Fibroblast of skin of right biceps (primary cell): ENCODE measurements at regions not wholly inside any gene's neighbourhood (a gene's known extent, or its start where the extent isn't known, plus 50 kb on each side); places are given as distances from the start of the nearest gene placed in this dataset.
"Not testable (repeated sequence)": the region's sequence is repeated elsewhere in the genome, so short reads cannot be mapped to it uniquely, and the experiment has no call there.

Source experiments
- DNase-seq: peaks from one replicate; pipeline ENCODE4 v3.0.0-alpha.2; 2013

DNA sequence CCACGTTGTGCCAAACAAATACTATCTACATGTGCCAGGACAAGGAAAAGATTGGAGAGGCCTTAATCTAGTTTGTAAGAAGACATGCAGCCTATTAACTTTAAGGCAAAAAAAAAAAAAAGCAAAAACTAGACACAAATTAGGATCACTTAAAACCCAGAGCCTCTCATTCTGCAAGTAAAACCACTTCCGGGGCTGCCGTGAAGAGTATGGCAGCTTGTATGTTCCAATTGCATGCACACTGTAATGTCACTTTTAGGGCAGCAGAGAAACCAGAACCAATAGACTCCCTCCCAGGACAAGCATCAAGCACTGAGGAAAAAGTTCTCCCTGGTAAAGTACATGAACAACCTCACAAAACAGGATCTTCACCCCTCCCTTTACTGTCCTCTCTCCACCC lies 70.6 kb downstream of the RSL24D1 start:
- DNase-seq: no peak

DNA sequence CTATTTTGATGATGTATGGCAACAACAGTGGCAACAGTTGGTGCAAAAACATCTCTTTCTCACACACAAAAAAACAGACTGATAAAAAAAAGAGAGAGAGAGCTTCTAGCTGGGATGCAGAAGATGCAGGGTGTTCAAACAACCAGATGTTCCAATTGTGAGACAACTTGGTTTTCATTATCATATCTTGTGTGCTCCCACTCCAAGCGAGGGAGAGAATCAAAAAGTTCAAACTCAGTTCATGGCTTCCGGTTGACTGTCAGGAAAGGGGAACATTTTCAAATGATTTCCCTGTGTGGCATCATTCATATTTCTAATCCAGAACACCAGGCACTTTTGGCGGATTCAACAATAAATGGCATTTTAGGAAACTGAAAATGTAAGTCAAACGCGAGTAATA lies 72.1 kb downstream of the RSL24D1 start:
- DNase-seq: peak; percentile 5

DNA sequence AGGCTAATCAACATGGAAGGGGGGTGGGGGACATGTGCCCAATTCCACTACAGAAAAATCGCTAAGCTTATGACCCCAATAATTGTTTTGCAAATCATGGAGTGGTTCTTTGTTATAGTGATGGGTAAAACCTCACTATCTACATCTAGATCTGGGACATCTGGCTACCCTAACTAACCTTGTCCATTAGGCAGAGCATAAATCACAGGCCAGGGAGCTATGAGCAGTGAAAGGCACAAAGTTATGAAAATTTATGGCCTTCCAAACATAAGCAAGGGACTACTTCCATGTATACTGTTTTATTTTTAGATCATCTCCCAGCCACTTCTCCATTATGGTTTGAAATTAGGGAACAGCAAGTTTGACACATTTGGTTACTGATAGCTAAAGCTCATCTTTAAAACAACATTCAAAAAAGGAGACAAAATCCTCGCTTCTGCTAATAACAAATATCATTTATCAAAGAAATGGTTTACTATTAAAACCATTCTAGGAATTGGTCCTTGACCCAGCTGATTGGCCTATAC lies 78.3 kb downstream of the RSL24D1 start:
- DNase-seq: no peak

DNA sequence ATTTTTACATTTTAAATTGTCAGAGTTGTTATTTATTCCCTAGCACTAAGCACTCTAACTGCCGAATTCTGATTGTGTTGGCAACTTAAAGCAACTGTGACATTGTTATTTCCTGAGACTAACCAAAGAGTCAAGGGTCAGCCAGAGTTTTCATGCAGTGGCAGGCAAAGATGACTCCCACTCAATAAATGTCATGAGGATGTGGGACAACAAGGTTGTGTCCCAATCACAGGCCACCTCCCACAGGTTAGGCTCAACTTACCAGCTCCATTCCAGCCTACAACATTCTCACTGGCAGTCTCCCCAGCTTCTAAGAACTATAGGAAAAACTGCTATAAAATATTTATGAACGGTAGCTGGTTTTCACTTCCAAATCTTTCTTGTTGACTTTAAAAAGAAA lies 80.1 kb downstream of the RSL24D1 start:
- no peak for DNase-seq

DNA sequence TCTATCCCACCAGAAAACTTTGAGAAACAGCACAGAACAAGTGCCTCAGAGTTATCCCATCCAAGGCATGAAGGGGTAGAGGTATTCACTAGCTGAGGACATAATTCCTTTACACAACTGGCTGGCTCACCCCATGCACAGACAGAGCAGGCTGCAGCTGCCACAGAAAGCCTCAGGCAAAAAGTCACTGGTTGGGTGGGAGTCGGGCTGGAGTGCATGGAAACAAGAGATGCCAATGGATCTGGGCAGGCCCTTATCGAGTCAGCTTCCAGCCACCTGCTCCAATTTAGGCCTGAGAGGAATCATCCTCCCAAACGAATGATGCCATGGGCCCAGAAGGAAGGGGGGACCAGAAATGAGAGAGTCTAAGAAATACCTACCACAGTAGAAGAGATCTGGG lies 83.0 kb downstream of the RSL24D1 start:
- DNase-seq: no peak

DNA sequence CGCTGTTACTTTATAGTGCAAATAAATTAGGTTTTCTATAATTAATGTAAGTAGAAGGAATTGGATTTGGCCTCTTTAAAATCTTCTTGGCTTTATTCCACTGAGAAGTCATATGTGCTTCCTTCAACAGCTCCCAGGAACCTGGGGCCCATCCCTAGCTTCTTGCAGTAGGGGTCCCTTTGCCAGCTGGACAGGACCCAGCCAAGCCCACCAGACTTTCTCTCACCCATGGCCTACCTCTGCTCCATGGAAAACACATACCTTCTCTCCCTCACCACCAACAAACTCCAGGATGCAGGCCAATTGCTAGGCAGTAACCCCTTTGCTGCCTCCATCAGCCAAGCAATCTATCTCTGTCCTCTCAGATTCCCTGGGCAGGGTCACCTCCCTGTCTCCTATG lies 84.0 kb downstream of the RSL24D1 start:
- no peak for DNase-seq

DNA sequence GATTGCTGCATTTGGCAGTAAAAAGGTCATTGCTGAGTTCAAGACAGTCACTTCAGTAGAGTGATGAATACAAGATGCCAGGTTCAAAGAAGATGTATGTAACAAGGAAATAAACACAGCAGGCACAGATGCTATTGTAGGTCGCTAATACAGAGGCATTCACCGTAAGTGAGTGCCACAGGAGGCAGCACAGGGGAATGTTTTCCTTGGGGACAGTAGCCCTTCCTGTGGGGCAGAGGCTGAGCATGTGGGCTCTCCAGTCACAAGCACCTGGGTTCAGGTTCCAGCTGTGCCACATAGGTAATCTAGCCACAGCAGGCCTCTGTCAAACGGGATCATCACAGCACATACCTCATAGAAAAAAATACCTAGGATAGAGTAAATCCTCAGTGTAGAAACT lies 86.3 kb downstream of the RSL24D1 start:
- DNase-seq: no peak

DNA sequence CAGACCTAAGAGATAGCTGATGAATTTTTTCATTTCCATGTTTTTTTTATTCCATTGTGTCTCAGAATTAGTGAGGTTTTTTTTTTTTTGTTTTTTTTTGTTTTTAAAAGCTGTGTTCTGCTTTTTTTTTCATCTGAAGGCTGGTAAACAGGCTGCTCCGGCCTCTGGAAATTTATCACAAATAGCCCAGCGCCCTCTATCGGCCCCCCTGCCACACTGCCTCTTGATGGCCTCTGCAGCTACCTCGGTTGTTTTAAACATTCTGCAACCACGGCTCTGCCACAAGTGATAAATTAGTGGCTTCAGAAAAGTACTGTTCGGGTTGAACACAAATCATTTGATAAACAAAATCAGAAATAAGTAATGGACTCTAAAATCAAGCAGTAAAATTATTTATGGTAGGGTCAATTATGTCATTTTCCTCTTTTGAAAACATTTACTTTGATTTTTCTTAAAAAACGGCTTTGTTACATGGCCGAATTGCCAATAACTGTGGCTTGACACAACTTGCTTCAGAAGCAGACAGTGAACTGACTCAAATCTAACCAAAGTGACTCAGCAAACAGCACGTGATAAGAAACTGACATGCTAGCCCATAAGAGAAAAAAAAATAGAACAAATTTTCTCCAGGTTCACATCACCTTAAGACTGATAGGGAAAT lies 87.8 kb downstream of the RSL24D1 start:
- peak; percentile 36 for DNase-seq

DNA sequence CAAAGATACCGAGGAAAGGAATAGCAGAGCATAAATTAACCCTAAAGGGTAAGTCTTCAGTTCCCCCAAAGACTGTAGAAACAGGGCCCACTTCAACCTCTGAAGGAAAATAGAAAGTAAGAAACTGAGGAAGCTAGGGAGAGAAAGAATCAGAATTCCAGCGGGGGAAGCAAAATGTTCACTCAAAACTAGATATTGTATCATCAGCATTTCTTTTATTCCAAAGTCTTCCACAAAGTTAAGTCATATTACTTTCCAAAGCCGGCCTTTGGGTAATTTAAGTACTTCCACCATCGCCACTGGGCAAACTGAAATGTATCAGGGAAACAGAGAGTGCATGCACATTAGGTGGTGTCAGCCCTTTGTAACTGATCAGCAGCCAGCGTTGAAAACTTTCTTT lies 88.3 kb downstream of the RSL24D1 start:
- no peak for DNase-seq

DNA sequence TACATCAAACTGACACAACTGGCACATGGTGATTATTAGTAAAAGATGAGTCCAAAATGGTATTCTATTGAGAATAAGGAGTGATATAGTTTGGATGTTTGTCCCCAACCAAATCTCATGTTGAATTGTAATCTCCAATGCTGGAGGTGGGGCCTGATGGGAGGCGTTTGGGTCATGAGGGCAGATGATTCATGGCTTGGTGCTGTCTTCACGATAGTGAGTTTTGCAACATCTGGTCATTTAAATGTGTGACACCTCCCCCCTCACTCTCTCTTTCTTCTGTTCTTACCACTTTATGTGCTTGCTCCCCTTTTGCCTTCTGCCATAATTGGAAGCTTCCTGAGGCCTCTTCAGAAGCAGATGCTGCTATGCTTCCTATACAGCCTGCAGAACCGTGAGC lies 90.6 kb downstream of the RSL24D1 start:
- DNase-seq: no peak

DNA sequence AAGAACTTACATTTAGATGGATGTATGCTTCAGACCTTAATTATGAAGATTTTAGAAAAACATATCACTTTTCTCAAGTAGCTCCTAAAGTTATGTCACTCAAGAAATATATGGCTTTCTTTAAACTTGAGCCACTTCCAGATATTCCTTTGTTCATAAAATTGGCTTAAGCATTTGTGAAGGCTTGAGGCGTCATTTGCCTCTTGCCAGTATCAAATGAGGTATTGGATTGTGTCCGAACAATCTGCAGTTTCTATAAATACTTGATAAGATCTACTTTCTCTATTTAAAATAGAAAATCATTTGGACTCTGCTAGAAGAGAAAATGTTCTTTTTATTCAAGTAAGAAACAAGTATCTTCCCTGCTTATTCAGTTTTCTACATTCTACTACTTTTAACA lies 102.6 kb downstream of the RSL24D1 start:
- DNase-seq: no peak

DNA sequence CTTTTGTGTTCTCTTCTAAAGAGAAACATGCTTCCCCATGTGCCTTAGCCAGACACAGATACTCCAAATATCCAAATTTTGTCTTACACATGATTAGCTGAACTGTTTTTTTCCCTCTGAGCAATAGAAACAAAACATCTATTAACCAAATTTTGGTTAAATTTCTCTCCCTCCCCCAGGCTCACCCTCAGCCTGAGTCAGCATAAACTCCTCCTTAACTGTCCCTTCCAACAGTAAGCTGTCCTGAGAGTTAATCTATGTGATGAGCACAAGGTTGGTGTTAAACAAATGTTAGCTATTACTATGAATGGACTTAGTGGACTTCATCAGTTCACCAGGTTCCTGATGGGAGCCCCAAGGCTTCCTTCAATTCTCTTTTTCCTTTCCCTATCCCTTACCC lies 108.5 kb downstream of the RSL24D1 start:
- no peak for DNase-seq

DNA sequence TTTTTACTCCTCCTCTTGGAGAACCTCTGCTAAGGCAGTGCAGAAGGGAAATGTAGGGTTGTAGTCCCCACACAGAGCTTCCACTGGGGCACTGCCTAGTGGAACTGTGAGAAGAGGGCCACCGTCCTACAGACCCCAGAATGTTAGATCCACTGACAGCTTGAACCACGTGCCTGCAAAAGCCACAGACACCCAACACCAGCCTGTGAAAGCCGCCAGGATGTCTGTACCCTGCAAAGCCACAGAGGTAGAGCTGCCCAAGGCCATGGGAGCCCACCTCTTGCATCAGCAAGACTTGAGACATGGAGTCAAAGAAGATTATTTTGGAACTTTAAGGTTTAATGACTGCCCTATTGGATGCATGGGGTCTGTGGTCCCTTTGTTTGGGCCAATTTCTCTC lies 112.1 kb downstream of the RSL24D1 start:
- DNase-seq: no peak

DNA sequence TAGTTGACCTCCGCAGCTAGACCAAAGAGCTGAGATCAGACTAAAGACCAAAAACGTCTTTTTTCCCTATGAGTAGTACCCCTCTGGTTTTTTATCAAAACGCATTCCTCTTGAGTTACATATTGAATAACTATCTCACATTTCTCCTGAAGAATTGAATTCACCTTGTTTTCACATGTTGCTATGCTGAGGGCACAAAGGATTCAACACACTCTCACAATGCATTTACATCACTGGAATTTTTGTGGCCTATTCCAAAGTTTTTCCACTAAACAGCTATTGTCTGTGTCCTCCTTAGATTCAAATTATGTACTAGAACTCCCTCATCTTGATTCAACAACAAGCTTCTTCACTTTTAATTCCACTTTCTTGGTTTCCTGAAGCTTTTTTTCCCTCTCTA lies 112.5 kb downstream of the RSL24D1 start:
- DNase-seq: no peak

DNA sequence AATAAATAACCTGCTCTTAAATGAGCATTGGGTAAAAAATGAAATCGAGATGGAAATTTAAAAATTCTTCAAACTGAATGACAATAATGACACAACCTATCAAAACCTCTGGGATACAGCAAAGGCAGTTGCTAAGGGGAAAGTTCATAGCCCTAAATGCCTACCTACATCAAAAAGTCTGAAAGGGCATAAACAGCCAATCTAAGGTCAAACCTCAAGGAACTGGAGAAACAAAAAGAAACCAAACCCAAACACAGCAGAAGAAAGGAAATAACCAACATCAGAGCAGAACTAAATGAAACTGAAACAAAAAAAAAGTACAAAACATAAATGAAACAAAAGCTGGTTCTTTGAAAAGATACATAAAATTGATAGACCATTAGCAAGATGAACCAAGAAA lies 119.7 kb downstream of the RSL24D1 start:
- DNase-seq: not testable (repeated sequence)

DNA sequence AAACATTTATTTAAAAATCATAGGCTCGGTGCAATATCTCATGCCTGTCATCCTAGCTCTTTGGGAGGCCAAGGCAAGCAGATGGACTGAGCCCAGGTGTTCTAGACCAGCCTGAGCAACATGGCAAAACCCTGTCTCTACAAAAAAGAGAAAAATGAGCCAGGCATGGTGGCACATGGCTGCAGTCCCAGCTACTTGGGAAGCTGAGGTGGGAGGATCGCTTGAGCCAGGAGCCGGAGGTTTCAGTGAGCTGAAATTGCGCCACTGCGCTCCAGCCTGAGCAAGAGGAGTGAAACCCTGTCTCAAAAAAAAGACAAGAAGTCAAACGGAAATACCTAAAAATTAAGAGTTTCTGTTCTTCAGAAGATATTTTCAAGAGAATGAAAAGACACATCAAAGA lies 122.3 kb downstream of the RSL24D1 start:
- no peak for DNase-seq

DNA sequence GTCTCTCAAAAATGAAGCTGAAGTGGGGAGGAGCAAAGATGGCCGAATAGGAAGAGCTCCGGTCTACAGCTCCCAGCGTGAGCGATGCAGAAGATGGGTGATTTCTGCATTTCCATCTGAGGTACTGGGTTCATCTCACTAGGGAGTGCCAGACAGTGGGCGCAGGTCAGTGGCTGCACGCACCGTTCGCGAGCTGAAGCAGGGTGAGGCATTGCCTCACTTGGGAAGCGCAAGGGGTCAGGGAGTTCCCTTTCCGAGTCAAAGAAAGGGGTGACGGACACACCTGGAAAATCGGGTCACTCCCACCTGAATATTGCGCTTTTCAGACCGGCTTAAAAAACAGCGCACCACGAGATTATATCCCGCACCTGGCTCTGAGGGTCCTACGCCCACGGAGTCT lies 132.8 kb downstream of the RSL24D1 start:
- not testable (repeated sequence) for DNase-seq

DNA sequence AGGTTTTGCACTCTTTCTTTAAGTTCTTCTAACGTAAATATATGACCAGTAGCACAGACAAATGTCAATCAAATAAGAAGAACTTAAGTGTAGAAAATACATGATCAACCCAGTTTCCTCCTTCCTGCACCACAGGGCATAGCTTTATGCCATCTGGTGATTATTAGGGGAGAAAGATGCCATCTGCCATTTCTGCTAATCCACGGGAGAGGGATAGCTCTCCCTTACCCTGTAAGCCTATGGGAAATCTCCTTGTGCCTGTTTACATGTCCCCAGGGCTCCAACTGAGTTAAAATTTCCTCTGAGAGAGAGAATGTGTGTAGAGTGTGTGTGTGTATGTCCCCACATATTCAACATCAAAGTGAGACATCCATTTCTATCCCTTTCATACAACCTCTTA lies 135.9 kb downstream of the RSL24D1 start:
- DNase-seq: no peak

DNA sequence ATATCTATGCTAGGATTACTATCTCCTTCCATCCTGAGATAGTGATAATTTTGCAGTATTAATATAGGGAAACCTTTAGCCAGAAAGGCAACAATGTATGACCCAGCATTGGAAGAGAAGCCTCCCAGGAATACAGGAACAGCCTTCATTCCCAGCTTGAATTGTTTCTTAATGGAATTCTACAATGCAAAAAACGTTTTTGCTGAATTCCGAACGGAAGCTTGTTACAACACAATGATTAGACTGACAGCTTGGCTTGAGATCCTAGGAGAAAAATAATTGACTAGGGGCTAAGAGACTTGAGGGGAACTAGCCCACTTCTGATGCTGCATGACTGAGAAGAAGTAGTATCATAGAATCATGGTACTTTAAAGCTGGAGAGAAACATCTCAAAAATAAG lies 140.2 kb downstream of the RSL24D1 start:
- no peak for DNase-seq

DNA sequence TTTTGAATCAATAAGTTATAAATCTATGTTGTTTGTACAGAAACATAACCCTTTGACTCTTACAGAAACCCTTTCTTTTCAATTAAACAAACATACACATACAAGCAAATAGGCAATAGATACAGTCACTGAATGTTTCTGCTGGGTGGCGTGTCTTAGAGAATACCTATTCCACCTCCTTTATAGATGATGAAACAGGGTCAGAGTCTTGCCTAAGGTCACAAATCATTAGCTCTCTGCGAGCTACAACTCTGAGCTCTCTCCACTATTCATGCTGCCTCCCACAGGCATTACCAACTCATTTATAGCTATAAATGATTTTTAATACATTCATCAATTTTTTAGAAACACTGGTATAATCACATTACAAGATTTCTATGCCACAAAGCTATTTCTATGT lies 152.6 kb downstream of the RSL24D1 start:
- no peak for DNase-seq

DNA sequence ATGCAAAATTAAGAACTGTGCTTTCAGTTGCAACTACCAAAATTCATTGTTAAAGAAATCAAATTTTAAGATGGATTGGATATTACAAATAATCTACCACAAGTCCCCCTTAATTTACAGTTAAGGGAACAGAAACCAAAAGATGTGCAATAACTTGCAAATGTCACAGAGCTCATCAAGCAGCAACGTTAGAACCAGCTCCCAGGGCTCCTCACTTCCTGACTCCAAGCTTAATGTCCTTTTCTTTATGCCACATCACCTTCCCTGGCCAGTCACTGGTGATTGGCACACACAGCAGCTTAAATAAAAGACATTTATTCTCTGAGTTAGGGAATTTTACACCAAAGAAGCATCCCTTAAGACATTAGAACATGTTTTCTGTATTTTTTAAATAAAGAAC lies 159.7 kb downstream of the RSL24D1 start:
- no peak for DNase-seq

DNA sequence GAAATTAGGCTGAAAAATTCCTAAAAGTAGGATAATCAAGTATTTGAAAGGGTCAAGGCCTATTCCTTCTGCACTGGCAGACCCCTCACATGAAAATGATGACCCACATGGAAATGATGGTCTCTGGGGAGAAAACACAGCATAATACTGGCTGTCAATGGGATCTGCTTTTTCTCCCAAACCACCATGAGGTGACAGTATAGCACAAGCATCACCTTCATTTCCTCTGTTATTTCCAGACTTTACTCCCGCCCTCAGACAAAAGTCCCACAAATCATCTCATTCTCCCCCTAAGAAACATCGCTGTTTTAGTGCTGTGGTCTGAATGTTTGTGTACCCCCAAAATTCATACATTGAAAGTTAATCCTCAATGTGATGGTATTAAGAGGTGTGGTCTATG lies 161.0 kb downstream of the RSL24D1 start:
- DNase-seq: no peak

DNA sequence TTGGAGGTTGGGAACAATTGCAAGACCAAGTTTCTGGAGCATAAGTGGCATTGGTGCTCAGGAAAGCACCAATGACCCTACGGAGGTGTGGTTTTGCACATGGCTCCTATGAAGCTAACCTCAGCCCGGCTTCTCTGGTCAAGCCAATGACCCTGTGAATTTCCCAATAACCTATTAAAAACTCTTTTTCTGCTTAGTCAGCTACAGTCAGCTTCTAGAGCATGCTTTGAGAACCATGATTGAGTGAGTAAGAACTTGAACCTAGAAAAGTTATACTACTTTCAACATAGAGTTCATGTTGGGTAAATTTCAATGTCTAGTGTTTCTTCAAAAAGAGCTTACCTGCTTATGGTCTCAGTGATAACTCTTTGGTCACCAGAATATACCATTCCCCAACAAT lies 163.2 kb downstream of the RSL24D1 start:
- DNase-seq: no peak

DNA sequence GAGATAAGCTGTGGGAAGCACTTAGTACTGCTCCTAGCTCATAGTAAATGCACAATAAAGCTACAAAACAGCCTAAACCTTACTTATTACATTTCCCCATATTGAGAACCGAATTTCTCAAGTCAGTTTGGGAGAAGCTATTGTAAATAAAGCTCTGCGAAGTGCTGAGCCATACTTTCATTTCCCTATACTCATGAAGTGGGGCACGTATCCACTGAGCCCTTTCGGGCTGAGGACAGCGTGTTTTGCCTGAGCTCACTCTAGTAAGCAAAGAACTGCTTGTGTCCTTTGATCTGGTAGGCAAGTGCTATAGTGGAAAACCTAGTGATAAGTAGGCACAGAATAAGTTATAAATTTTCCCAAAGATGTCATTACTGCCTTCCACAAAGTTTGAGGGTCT lies 165.0 kb downstream of the RSL24D1 start:
- DNase-seq: no peak

DNA sequence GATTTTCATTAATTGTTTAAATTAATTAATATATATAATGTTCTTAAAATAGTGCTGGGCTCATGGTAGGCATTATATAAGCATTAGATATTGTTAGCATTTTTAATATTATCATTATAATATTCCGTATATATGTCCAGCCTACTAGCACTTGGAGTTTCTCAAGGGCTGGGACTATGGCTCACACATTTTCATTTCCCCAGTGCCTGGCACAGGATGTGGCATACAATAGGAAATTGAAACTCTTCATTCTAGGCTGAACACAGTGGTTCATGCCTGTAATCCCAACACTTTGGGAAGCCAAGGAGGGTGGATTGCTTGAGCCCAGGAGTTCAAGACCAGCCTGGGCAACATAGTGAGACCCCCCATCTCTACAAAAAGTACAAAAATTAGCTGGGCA lies 170.4 kb downstream of the RSL24D1 start:
- no peak for DNase-seq

DNA sequence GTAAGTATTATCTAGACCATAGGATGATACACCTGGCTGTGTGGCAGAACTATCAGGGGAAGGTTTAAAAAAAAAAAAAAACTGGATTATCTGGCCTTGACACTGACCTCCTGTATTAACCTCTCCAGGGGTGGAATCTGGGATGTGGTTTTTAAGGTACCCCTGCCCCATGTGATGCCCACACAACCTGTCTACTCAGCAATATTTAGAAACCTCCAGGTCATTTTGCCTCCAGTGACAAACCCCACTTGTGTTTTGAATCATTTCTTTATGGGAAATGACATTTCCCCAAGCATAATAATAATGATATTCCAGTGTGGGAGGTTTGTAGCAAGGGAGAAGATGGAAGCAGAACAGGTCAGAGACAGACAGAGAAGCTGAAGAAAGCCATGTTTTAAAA lies 179.1 kb downstream of the RSL24D1 start:
- DNase-seq: no peak
